Kidney (tissue), 13 donors: ENCODE measurements at regions not wholly inside any gene's neighbourhood (a gene's known extent, or its start where the extent isn't known, plus 50 kb on each side); places are given as distances from the start of the nearest gene placed in this dataset.
A peak's percentile ranks its signal among the peaks of the same experiment; 100 is the strongest.

ENCODE experiments used
- DNase-seq, 5 donors: peaks; one replicate each; pipeline ENCODE4 v3.0.0-alpha.2; 2013 to 2020
- FAIRE-seq: peaks from 2 replicates; lab custom pipeline; 2012; peaks lifted over from hg19 to GRCh38; lab: Jason Lieb, UNC
- H3K27ac ChIP-seq, 2 donors: one replicate each; pipeline ENCODE4 v1.7.0; 2013; ENCODE audit warnings: low read depth in 2 of 2, low read length in 2 of 2, inconsistent platforms in 1 of 2
- H3K27me3 ChIP-seq: one replicate; pipeline ENCODE4 v1.7.1; 2013; ENCODE audit warnings: low read length, inconsistent platforms; ENCODE audit not compliant: control insufficient read depth, insufficient read depth
- H3K36me3 ChIP-seq, 3 donors: one replicate each; pipeline versions ENCODE4 v1.7.0 to v1.7.1; 2013; ENCODE audit warnings: low read length in 3 of 3, control low read depth in 1 of 3, inconsistent platforms in 1 of 3; ENCODE audit not compliant: insufficient read depth in 3 of 3, control insufficient read depth in 2 of 3
- H3K4me1 ChIP-seq, 3 donors: one replicate each; pipeline versions ENCODE4 v1.7.0 to v1.7.1; 2013; ENCODE audit warnings: low read length in 3 of 3, inconsistent platforms in 1 of 3, low read depth in 1 of 3; ENCODE audit not compliant: control insufficient read depth in 2 of 3, insufficient read depth in 2 of 3
- H3K4me3 ChIP-seq, 3 donors: one replicate each; pipeline versions ENCODE4 v1.7.0 to v1.8.1; 2013; ENCODE audit warnings: low read length in 3 of 3, control low read depth in 1 of 3, inconsistent platforms in 1 of 3
- H3K9ac ChIP-seq, 3 donors: one replicate each; pipeline versions ENCODE4 v1.7.0 to v1.7.1; 2013; ENCODE audit warnings: low read length in 3 of 3, control low read depth in 1 of 3, inconsistent platforms in 1 of 3
- H3K9me3 ChIP-seq, 3 donors: one replicate each; pipeline versions ENCODE4 v1.7.0 to v1.7.1; 2013; ENCODE audit warnings: low read length in 3 of 3, control low read depth in 1 of 3, inconsistent platforms in 1 of 3; ENCODE audit not compliant: control insufficient read depth in 2 of 3, insufficient read depth in 1 of 3
- intact Hi-C: fragments of 100-400 bp; cut with DNase I; formaldehyde crosslinking; loops from one replicate; pipeline ENCODE4 v1.11.1; 2022
- TF ChIP-seq, protein P1 (sequence below): IDR thresholded peaks from 3 replicates; pipeline ENCODE4 v1.5.1; 2012; ENCODE audit warnings: mild to moderate bottlenecking, moderate library complexity, borderline replicate concordance; ENCODE audit not compliant: insufficient read depth; ENCODE audit errors: extremely low read depth
- donor health status: control.
- donor health status: control.
- donor health status: control.
- donor health status: control.
- donor health status: control.
- donor health status: DM: yes; HTN: yes; CAD: no.
- donor health status: Normal renal cell carcinoma (clear cell type).

DNA sequence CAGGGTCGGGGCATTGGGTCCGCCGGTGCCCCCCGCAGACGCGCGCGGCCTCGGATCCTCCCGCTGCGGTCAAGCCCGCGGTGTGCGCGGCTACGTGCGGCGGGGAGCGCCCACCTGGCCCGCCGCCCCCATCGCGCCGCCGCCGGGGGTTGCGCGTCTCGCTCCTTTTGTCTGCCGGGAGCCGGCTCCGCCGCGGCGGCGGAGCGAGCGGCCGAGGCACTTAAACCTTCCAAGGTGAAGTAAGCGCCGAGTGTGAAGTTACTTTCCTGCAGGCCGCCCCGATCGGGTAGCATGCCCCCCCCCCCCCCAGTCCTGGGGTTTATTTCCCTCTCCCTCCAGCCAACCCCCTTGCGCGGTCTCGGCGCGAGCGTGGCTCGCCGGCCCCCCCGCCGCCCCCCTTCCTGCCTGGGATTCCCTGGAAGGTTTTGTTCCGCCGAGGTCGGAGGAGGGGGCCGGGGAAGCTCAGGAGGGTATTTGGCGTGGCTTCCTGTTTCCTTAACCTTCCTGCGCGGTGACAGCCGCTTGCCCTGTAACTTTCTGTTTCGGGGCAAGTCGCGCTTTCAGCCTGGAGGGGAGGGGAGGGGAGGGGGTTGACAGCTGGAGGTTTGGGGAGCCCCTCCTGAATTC, 56.6 kb upstream of the GSE1 start:
- peak; percentile 73 to 90 (median 85) for DNase-seq

DNA sequence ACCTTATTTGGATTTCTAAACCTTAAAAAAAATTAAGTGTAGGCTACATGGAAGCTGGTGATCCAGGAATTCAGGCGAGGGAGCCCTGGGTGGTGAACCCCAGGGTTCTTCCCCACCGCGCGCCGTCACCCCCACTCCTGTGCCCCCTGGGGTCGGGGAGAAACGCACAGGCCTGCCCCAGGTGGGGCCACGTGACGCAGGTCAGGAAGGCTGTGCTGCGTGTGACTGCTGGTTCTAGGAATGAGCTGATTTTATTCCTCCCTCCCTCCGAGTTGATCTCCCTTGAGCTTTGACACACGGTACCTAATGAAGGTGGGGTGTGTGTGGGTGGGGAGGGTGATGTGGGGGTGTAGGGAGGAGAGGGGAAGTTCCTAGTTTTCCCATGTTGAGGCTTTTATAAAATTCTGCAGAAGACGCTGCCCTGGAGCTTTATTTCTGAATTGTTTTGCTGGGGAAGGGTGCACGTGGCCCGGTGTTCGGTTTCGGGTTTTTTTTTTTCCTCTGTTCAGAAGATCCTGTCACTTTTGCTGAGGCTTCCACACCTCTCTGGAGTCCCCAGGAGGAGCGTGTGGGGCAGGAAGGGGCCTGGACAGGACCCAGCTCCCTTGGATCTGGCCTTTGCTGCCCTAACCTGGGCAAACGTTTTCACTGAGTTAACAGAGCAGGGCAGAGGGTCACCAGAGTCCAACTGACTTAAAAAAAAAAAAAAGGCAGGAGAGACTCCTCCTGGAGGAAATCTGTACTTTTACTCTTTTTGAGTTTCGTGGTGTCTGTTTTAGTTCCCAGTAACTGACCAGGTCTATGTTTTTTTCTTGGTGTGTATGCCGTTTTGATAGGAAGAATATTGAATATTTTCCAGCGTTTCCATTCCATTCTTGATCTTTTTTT, 55.8 kb upstream of the GSE1 start:
- Histone ChIP-seq H3K4me3 (peak overlapping the region; percentile 26 to 73 (median 44)), H3K4me1 (peaks cover under 1 to 34% (median 31%) of the 10 kb centered on the region in 3 donors)

More for the DNA sequence above, 56.6 kb upstream of the GSE1 start:
- Histone ChIP-seq H3K4me3 (peak overlapping the region in 2 of 3 donors; percentile 73 to 74), H3K27me3 (no peaks in the 10 kb centered on the region), H3K36me3 (no peaks in the 10 kb centered on the region), H3K27ac (peak overlapping the region; percentile 89 to 96), H3K9me3 (no peaks in the 10 kb centered on the region), H3K9ac (peak overlapping the region in 2 of 3 donors; percentile 65 to 71), H3K4me1 (peaks cover 0 to 28% (median 25%) of the 10 kb centered on the region in 3 donors)
- intact Hi-C loops, result no loop called here
- TF ChIP-seq, protein P1, sequence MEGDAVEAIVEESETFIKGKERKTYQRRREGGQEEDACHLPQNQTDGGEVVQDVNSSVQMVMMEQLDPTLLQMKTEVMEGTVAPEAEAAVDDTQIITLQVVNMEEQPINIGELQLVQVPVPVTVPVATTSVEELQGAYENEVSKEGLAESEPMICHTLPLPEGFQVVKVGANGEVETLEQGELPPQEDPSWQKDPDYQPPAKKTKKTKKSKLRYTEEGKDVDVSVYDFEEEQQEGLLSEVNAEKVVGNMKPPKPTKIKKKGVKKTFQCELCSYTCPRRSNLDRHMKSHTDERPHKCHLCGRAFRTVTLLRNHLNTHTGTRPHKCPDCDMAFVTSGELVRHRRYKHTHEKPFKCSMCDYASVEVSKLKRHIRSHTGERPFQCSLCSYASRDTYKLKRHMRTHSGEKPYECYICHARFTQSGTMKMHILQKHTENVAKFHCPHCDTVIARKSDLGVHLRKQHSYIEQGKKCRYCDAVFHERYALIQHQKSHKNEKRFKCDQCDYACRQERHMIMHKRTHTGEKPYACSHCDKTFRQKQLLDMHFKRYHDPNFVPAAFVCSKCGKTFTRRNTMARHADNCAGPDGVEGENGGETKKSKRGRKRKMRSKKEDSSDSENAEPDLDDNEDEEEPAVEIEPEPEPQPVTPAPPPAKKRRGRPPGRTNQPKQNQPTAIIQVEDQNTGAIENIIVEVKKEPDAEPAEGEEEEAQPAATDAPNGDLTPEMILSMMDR, result no peak
- no peak for FAIRE-seq

DNA sequence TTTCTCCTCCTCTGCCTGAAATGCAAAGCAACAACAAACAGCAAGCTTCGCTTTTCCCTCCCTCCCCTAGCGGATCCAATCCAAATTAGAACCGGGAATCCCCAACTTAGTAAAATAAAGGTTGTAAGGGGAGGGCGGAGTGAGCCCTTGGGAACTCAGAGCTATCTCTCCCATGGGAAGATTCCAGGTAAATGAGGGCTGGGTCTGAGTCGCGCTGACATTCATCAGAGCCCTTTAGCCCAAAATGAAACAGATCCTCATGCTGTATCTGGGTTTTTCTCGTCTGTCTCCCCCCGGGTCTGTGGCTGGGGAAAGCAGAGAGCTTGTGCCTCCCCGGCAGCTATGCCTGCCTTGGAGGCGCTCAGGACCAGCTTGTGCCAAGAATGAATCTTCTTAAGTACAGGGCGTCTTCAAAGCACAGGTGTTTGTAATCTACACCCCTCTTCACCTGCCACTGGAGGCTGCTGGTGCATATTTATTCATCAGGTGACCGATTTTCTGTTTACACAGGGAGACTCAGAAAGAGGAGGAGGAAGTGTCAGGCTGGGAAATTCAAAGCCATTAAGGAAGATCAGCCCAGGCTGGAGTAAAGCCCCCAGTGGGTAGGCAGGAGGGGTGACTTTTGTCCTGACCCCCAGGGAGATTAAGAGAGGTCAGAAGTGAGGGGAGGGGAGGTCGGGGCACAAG, 55.0 kb upstream of the GSE1 start:
- no peaks in the 10 kb centered on the region for H3K36me3 ChIP-seq
- H3K9me3 ChIP-seq, result no peaks in the 10 kb centered on the region
- peaks cover 6 to 41% (median 38%) of the 10 kb centered on the region in 3 donors for H3K4me1 ChIP-seq
- H3K4me3 ChIP-seq, result peak overlapping the region in 2 of 3 donors; percentile 39 to 73
- peak in 4 of 5 donors; percentile 65 to 85 (median 76) for DNase-seq
- intact Hi-C loops, result no loop called here
- no peak for FAIRE-seq
- H3K27ac ChIP-seq, result peak overlapping the region; percentile 89 to 96
- peak overlapping the region in 2 of 3 donors; percentile 20 to 71 for H3K9ac ChIP-seq
- TF ChIP-seq, protein P1, result no peak
- no peaks in the 10 kb centered on the region for H3K27me3 ChIP-seq

More for the DNA sequence above, 55.8 kb upstream of the GSE1 start:
- Histone ChIP-seq H3K36me3 (no peaks in the 10 kb centered on the region), H3K9ac (peak overlapping the region in 2 of 3 donors; percentile 65 to 71), H3K9me3 (no peaks in the 10 kb centered on the region), H3K27me3 (no peaks in the 10 kb centered on the region), H3K27ac (peak overlapping the region; percentile 89 to 96)
- DNase-seq (peak in 4 of 5 donors; percentile 41 to 88 (median 59)), FAIRE-seq (no peak)
- intact Hi-C loops, result no loop called here
- TF ChIP-seq, protein P1, result no peak
